ENCODE measurements at regions not wholly inside any gene's neighbourhood (a gene's known extent, or its start where the extent isn't known, plus 50 kb on each side); places are given as distances from the start of the nearest gene placed in this dataset.

DNA sequence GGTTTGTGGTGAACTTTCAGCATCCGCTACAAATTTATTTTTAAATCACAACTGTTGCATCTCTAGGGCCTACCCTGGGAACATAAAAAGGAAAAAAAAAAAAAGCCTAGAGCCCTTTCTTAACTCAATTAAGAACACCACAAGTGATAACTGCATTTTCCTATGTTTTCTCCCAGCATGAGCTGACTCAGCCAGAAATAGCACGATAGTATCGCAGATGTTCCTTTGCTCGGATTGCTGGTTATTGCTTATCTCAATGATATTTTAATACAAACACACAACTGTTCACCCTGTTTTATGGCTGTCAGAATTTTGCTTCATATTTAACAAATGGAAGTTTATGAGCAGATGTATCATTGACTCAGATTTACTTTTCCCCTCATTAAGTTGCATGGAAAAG is 251.8 kb upstream of the SUCLG2 start:
- in situ Hi-C loops (cut with MboI; ENCODE audit: low sequenced_read_pairs), result no loop called here
- Histone ChIP-seq H3K9me3 (no peaks in the 10 kb centered on the region), H3K36me3 (replicated peaks) (no peaks in the 10 kb centered on the region), H3K27me3 (ENCODE audit: low read depth) (no peaks in the 10 kb centered on the region), H3K4me1 (no peaks in the 10 kb centered on the region), H3K4me3 (no peak overlapping the region)
- no peak for DNase-seq (ENCODE audit: low spot score in 2 of 2)

DNA sequence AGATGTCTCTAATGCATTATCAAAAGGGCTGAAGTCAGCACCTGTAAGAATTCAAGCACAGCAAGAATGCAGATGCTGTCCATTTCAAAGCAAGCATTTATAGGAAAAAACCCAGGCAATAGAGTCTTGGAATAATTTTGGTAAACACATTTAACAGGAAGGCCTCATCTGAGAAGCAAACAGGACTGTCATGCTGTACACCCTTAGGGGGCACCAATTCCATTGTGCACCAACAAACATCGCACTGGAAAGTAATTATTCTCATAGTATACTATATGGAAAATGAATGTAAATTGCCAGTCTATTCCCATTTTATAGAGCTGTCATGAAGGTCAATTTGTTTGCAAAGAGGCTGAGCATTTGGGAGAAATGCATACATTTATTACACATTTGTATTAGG is 247.3 kb upstream of the SUCLG2 start:
- Histone ChIP-seq H3K4me3 (no peak overlapping the region), H3K27me3 (ENCODE audit: low read depth) (no peaks in the 10 kb centered on the region), H3K9me3 (no peaks in the 10 kb centered on the region), H3K4me1 (no peaks in the 10 kb centered on the region), H3K36me3 (replicated peaks) (no peaks in the 10 kb centered on the region)
- in situ Hi-C loops (cut with MboI; ENCODE audit: low sequenced_read_pairs), result no loop called here
- DNase-seq (ENCODE audit: low spot score in 2 of 2), result no peak

DNA sequence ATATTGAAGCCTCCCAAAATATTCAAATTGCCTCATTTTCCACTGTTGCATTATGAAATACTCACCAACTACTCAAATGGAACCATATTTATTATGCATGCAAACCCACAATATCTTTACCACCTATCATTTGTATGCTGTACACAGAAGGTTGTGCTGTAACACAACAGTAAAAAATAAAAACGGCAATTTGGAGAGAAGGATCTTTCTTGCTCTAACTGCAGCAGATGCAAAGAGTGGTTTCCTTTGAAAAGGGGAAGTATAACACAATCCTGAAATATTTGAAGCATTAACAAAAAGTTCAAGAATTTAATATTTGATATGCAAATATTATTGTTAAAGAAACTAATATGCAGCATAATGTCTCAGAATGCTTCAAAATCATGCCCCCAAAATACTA is 244.5 kb upstream of the SUCLG2 start:
- Histone ChIP-seq H3K9me3 (no peaks in the 10 kb centered on the region), H3K36me3 (replicated peaks) (no peaks in the 10 kb centered on the region), H3K27me3 (ENCODE audit: low read depth) (no peaks in the 10 kb centered on the region), H3K4me1 (no peaks in the 10 kb centered on the region), H3K4me3 (no peak overlapping the region)
- in situ Hi-C loops (cut with MboI; ENCODE audit: low sequenced_read_pairs), result no loop called here
- DNase-seq (ENCODE audit: low spot score in 2 of 2), result no peak

DNA sequence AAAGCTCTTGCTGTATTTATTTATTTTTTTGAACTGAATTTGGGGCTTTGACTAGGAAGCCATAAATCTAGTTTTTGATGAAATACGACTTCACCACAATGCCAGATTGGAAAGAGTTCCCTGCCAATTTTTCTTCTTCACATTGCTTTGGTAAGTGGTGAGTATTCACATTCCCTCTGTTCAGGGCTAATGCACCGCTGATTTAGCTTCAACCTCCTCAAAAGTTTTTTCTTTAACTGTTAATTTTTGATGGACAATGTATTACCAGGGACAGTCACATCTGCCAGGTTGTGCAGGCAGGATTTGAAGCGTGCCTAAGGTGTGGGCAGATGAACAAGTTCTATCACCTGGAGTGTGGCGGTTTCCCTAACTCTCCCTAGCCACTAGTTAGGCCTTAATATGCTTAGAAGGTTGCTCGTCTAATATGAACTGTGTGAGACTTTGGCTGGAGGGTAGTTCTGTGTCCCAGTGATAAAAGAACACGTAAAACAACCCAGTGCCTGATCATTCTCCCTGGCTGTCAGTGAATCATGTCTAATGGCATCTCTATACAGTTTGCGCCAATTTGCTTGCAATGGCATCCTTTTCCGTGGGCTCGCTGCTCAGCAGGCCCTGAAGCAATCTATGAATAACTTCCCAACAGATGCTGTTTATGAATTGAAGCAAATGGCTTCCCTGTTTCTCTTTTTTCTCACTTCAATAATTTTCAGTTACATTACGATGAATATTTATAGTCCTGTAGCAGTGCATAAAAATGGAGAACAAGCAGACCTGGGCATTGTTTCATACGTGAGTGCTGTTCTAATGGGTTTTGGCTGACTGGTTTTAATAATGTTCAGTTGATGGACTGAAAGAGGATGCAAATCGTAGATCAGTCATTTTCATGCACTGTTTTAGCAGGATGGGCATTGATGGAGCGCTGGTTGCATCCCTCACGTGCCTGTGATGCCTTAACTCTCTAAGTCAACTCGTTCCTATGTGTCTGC is 243.2 kb upstream of the SUCLG2 start:
- in situ Hi-C loops (cut with MboI; ENCODE audit: low sequenced_read_pairs), result no loop called here
- no peak for DNase-seq (ENCODE audit: low spot score in 2 of 2)
- no peaks in the 10 kb centered on the region for H3K4me1 ChIP-seq
- H3K36me3 ChIP-seq (replicated peaks), result no peaks in the 10 kb centered on the region
- H3K4me3 ChIP-seq, result no peak overlapping the region
- H3K9me3 ChIP-seq, result no peaks in the 10 kb centered on the region
- no peaks in the 10 kb centered on the region for H3K27me3 ChIP-seq (ENCODE audit: low read depth)

DNA sequence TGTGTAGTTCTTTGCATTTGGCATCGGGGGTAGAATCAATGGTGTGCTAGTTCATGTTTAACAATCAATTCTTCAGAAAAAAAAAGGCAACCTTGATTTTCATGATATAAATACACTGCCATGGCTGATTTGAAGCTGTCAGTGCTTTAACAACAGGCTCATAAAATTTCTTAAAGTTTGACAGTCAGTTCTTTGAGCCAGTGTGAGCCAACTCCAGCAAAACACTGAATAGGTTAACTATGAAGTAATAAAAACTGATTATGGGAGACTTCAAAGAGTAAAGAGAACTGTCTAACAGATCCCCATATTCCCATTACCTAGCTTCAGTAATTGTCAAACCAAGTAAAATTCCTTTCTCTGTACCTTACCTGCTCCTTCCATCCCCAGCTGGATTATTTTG is 241.7 kb upstream of the SUCLG2 start:
- Histone ChIP-seq H3K9me3 (no peaks in the 10 kb centered on the region), H3K27me3 (ENCODE audit: low read depth) (no peaks in the 10 kb centered on the region), H3K36me3 (replicated peaks) (no peaks in the 10 kb centered on the region), H3K4me1 (no peaks in the 10 kb centered on the region), H3K4me3 (no peak overlapping the region)
- in situ Hi-C loops (cut with MboI; ENCODE audit: low sequenced_read_pairs), result no loop called here
- no peak for DNase-seq (ENCODE audit: low spot score in 2 of 2)

DNA sequence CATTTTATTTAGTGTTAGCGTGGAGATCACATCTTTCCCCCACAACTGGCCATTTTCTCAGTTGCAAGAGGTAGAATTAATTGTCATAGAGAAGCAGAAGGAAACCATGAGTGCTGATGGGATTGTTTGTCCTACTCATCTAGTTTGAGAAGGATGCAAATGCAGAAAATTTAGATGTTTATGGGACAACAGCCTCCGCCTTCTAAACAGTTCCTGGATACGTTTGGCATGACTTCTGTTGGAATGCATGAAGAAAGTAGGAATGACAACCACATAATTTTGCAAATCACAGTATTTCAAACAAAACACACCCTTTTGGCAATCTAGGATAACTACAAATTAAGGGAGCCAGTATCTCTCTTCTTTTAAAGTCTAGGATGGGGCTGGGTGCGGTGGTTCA is 240.1 kb upstream of the SUCLG2 start:
- DNase-seq (ENCODE audit: low spot score in 2 of 2), result no peak
- H3K9me3 ChIP-seq, result no peaks in the 10 kb centered on the region

DNA sequence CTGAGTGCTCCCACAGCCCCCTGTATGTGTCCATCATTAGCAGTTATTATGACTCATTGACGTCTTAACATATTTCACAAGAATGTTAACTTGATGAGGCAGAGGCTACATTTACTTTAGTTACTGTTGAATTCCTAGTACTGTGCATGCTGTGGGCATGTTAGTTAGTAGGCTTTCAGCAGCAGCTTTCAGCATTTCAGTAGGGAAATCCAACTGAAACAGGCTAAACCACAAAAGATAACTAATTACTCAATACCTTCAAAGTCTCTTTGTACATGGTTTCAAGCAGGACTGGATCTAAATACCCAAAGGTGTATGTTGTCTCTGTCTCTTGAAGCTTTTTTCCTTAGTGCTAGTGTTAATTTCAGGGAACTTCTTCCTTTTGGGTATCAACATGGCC is 229.9 kb upstream of the SUCLG2 start:
- Histone ChIP-seq H3K36me3 (replicated peaks) (no peaks in the 10 kb centered on the region), H3K9me3 (no peaks in the 10 kb centered on the region), H3K4me3 (no peak overlapping the region), H3K4me1 (no peaks in the 10 kb centered on the region), H3K27me3 (ENCODE audit: low read depth) (no peaks in the 10 kb centered on the region)
- no peak for DNase-seq (ENCODE audit: low spot score in 2 of 2)
- in situ Hi-C loops (cut with MboI; ENCODE audit: low sequenced_read_pairs), result no loop called here

More for the DNA sequence above, 240.1 kb upstream of the SUCLG2 start:
- no peaks in the 10 kb centered on the region for H3K4me1 ChIP-seq
- no peaks in the 10 kb centered on the region for H3K36me3 ChIP-seq (replicated peaks)
- H3K4me3 ChIP-seq, result no peak overlapping the region
- no peaks in the 10 kb centered on the region for H3K27me3 ChIP-seq (ENCODE audit: low read depth)
- in situ Hi-C loops (cut with MboI; ENCODE audit: low sequenced_read_pairs), result no loop called here

DNA sequence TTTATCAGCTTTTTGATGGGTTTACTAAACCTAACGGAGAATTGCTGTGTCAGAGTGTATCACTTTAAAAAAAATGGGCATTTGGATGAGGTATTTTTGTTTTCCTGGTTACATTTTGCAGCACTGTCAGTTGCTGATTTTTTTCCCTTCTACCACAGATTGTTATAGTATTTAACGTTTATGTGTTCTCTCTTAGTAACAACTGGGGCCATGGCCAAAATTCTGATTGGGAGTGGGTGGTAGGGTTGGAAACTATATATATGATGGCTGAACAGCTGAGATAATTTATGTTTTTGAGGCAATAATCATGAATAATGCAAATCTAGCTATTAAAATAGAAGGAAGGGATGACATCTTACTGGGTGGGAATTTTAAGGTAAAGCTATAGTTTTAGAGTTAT is 229.4 kb upstream of the SUCLG2 start:
- in situ Hi-C loops (cut with MboI; ENCODE audit: low sequenced_read_pairs), result no loop called here
- no peaks in the 10 kb centered on the region for H3K36me3 ChIP-seq (replicated peaks)
- H3K27me3 ChIP-seq (ENCODE audit: low read depth), result no peaks in the 10 kb centered on the region; the same call in 1 of the 2 replicates
- H3K4me1 ChIP-seq, result no peaks in the 10 kb centered on the region
- DNase-seq (ENCODE audit: low spot score in 2 of 2), result no peak
- H3K9me3 ChIP-seq, result no peaks in the 10 kb centered on the region
- H3K4me3 ChIP-seq, result no peak overlapping the region

DNA sequence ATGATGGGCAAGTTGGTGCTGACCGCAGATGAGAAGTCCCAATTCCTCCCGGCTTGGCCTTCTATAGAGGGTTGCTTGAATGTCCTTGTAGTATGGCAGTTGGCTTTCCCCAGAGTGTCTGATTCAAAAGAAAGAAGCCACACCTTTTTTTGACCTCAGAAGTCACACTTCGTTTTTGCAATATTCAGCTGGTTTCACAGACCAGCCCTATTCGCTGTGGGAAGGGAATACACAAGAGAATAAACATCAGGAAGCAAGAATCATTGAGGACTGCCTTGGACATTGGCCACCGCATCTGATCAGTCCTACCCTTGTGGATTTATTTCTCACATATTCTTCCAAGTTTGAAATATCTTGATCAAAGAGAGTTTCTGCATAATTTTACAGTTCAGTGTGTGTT is 228.6 kb upstream of the SUCLG2 start:
- in situ Hi-C loops (cut with MboI; ENCODE audit: low sequenced_read_pairs), result no loop called here
- no peaks in the 10 kb centered on the region for H3K4me1 ChIP-seq
- no peak overlapping the region for H3K4me3 ChIP-seq
- no peaks in the 10 kb centered on the region for H3K9me3 ChIP-seq
- no peaks in the 10 kb centered on the region for H3K36me3 ChIP-seq (replicated peaks)
- H3K27me3 ChIP-seq (ENCODE audit: low read depth), result no peaks in the 10 kb centered on the region; the same call in 1 of the 2 replicates
- no peak for DNase-seq (ENCODE audit: low spot score in 2 of 2)

DNA sequence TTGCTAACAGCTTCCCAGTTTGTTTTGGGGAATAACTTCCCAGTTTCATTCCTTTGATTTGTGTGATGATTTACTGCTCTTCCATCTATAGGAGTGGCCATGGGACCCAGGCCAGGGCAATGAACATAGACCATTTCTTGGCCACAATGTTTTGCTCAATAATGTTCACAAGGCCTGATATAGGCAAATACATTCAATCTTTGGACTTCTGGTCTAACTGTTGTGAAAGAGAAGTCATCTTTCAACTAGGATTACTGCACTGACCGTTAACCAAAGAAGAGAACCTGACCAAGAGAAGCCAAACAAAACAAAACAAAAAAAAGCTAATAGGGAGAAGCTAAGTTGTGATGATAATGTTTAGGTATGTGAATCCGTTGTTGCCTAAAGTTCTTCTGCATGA is 221.8 kb upstream of the SUCLG2 start:
- DNase-seq (ENCODE audit: low spot score in 2 of 2), result no peak
- Histone ChIP-seq H3K4me3 (no peak overlapping the region), H3K9me3 (no peaks in the 10 kb centered on the region), H3K27me3 (ENCODE audit: low read depth) (peaks cover 2% of the 10 kb centered on the region; the same call in 1 of the 2 replicates), H3K36me3 (replicated peaks) (no peaks in the 10 kb centered on the region), H3K4me1 (no peaks in the 10 kb centered on the region)
- in situ Hi-C loops (cut with MboI; ENCODE audit: low sequenced_read_pairs), result no loop called here

DNA sequence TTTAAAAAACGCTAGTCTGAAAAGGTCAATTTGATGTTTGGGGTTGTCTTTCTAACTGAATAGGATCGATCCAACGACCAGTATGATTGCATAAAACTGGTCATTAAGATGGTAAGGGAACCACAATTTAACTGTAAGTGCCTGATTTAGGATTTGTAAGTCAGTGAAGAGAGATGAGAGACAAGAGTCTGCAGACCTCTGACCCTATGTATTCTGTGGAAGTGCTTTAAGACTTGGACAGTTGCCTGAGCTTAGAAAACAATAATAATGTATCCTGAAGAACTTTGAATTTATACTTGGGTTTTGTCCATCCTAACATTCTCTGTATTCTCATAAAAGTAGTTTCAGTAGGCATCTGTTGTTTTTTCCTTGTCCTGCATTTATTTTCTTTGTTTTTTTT is 221.4 kb upstream of the SUCLG2 start:
- no peaks in the 10 kb centered on the region for H3K36me3 ChIP-seq (replicated peaks)
- in situ Hi-C loops (cut with MboI; ENCODE audit: low sequenced_read_pairs), result no loop called here

DNA sequence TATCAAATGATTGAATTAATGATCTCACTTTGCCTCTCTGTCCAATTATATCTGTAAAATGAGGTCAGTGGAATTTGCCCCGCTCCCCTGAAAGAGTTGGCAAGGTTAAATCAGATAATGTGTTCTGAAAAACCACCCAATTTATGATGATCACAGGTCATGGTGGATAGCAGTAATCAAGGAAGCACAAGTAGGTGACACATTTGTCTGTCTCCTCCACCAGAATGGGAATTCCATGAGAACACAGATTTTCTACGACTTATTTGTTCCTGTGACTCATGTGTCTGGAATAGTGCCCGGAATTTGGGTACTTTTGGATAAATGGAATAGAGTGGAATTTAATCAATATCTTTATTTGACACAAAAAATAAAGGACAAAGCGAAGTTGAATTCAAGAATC is 220.9 kb upstream of the SUCLG2 start:
- DNase-seq (ENCODE audit: low spot score in 2 of 2), result no peak
- in situ Hi-C loops (cut with MboI; ENCODE audit: low sequenced_read_pairs), result no loop called here
- Histone ChIP-seq H3K9me3 (no peaks in the 10 kb centered on the region), H3K36me3 (replicated peaks) (no peaks in the 10 kb centered on the region), H3K4me1 (no peaks in the 10 kb centered on the region), H3K27me3 (ENCODE audit: low read depth) (peaks cover 2% of the 10 kb centered on the region; the same call in 1 of the 2 replicates), H3K4me3 (no peak overlapping the region)

More for the DNA sequence above, 221.4 kb upstream of the SUCLG2 start:
- no peak for DNase-seq (ENCODE audit: low spot score in 2 of 2)
- no peaks in the 10 kb centered on the region for H3K9me3 ChIP-seq
- H3K4me1 ChIP-seq, result no peaks in the 10 kb centered on the region
- H3K4me3 ChIP-seq, result no peak overlapping the region
- H3K27me3 ChIP-seq (ENCODE audit: low read depth), result peaks cover 2% of the 10 kb centered on the region; the same call in 1 of the 2 replicates

DNA sequence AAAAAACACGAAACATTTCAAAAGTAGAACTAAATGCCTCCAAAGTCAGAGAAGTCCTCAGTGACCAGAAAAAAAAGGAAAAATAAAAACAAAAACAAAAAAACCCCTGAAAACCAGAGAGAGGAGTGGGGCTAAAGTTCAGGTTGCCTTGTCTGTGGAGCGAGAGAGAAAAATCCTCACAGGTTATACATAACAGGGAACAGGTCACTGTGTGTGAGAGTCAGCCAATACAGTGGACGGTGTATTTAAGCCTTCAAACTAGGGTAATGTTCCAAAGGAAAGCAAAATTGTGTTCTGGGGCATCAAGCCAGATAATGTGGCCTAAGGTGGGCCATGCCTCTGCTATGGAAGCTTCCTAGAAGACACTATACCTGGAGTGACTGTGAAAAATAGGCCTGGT is 216.1 kb upstream of the SUCLG2 start:
- in situ Hi-C loops (cut with MboI; ENCODE audit: low sequenced_read_pairs), result no loop called here
- Histone ChIP-seq H3K4me3 (no peak overlapping the region), H3K27me3 (ENCODE audit: low read depth) (no peaks in the 10 kb centered on the region), H3K9me3 (no peaks in the 10 kb centered on the region), H3K4me1 (no peaks in the 10 kb centered on the region), H3K36me3 (replicated peaks) (no peaks in the 10 kb centered on the region)
- no peak for DNase-seq (ENCODE audit: low spot score in 2 of 2)

DNA sequence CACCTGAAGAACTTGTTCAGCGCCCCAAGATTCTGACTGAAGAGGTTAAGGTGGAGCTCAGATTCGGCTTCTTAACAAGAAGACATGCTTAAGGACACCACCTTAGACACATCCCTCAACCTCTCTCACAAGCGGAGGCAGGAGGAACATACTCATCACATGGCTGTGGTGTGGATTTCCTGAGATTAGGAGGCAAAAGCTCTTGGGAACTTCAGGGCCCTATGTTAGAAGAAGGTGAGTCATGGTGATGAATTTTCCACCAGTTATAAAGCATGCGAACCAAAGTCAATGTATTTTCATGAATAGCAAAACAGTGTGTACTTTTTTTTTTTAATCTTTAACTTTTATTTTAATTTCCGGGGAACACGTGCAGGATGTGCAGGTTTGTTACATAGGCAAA is 212.2 kb upstream of the SUCLG2 start:
- H3K27me3 ChIP-seq (ENCODE audit: low read depth), result no peaks in the 10 kb centered on the region
- DNase-seq (ENCODE audit: low spot score in 2 of 2), result no peak
- no peak overlapping the region for H3K4me3 ChIP-seq
- H3K36me3 ChIP-seq (replicated peaks), result no peaks in the 10 kb centered on the region
- no peaks in the 10 kb centered on the region for H3K4me1 ChIP-seq
- H3K9me3 ChIP-seq, result no peaks in the 10 kb centered on the region
- in situ Hi-C loops (cut with MboI; ENCODE audit: low sequenced_read_pairs), result no loop called here
